ENCODE measurements at regions not wholly inside any gene's neighbourhood (a gene's known extent, or its start where the extent isn't known, plus 50 kb on each side); places are given as distances from the start of the nearest gene placed in this dataset.

DNA sequence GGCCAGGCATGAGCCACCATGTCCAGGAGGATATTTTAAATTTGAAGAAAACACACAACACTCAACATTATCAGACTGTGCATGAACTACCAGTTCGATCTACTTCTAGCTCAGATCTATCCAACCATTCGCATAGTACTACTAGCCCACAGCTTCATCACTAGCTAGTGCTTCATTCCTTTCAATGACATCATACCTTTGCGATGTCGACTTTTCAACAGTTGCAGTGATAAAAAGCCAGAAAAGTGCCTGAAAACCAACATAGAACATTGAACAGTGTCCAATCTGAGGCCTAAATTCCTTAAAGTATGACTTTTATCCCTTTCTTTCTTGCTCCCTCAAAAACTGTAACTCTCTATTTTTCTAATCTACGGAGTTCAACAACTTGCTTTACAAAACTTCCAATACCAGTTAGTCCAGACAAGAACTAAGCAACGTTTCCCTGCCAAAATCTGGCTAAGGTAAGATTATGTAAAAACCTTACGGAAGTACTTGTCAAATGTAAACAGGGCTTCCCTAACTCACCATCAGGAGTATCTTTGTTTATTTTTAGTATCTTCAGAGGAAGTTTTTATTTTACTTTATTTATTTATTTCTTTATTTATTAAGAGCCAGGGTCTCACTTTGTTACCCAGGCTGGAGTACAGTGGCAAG, 434.0 kb upstream of the JARID2 start:
- no peak overlapping the region for H3K4me2 ChIP-seq (ENCODE audit: low read length)

DNA sequence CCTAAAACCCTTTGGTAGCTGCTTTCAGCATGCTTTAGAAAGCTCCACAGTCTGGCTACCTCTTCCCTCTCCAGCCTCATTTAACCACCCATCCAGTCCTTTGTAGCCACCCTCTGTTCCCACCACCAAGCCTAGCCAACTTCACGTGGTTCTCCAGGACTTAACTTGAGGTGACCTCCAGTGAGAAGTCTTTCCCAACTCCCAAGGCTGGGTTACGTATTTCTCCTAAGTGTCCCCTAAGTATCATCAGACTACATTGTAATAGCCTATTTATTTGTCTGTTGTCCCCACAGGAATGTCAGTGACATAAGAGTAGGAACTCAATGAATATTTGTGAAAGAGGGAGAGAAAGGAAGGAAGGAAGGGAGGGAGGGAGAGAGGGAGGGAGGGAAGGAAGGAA, 431.9 kb upstream of the JARID2 start:
- no peaks in the 10 kb centered on the region for H3K9me3 ChIP-seq (ENCODE audit: low read length)

More for the DNA sequence above, 434.0 kb upstream of the JARID2 start:
- H3F3A ChIP-seq (ENCODE audit: insufficient read depth, low read length, poor library complexity, severe bottlenecking), result no peaks in the 10 kb centered on the region
- H3K79me2 ChIP-seq (replicated peaks; ENCODE audit: insufficient read depth, low read length), result no peaks in the 10 kb centered on the region
- no peaks in the 10 kb centered on the region for H3K9me3 ChIP-seq (ENCODE audit: low read length)
- no peak overlapping the region for H3K4me3 ChIP-seq (ENCODE audit: low read length)
- H3K9me2 ChIP-seq (ENCODE audit: insufficient read depth, low read length), result no peaks in the 10 kb centered on the region
- TF ChIP-seq, protein P1, sequence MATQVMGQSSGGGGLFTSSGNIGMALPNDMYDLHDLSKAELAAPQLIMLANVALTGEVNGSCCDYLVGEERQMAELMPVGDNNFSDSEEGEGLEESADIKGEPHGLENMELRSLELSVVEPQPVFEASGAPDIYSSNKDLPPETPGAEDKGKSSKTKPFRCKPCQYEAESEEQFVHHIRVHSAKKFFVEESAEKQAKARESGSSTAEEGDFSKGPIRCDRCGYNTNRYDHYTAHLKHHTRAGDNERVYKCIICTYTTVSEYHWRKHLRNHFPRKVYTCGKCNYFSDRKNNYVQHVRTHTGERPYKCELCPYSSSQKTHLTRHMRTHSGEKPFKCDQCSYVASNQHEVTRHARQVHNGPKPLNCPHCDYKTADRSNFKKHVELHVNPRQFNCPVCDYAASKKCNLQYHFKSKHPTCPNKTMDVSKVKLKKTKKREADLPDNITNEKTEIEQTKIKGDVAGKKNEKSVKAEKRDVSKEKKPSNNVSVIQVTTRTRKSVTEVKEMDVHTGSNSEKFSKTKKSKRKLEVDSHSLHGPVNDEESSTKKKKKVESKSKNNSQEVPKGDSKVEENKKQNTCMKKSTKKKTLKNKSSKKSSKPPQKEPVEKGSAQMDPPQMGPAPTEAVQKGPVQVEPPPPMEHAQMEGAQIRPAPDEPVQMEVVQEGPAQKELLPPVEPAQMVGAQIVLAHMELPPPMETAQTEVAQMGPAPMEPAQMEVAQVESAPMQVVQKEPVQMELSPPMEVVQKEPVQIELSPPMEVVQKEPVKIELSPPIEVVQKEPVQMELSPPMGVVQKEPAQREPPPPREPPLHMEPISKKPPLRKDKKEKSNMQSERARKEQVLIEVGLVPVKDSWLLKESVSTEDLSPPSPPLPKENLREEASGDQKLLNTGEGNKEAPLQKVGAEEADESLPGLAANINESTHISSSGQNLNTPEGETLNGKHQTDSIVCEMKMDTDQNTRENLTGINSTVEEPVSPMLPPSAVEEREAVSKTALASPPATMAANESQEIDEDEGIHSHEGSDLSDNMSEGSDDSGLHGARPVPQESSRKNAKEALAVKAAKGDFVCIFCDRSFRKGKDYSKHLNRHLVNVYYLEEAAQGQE (IDR thresholded peaks at IDR 0.05; ENCODE audit: borderline replicate concordance), result no peak
- TF ChIP-seq SMC3 (conservative IDR thresholded peaks at IDR 0.05; ENCODE audit: poor library complexity) (no peak), EP300 (conservative IDR thresholded peaks at IDR 0.05; ENCODE audit: poor library complexity, severe bottlenecking) (no peak), POLR2AphosphoS5 (IDR thresholded peaks at IDR 0.05) (no peak), RAD21 (conservative IDR thresholded peaks at IDR 0.05) (no peak), MXI1 (conservative IDR thresholded peaks at IDR 0.05; ENCODE audit: poor library complexity, severe bottlenecking) (no peak), EZH2 (IDR thresholded peaks at IDR 0.05; ENCODE audit: borderline replicate concordance, insufficient read depth, low read length, poor library complexity, severe bottlenecking) (no peak)
- no peak overlapping the region for H2AFZ ChIP-seq (ENCODE audit: low read depth, low read length)
- no peaks in the 10 kb centered on the region for H3K27me3 ChIP-seq (ENCODE audit: insufficient read depth, low read depth, low read length)
- H3K36me3 ChIP-seq (ENCODE audit: insufficient read depth, low read length), result no peaks in the 10 kb centered on the region
- no peaks in the 10 kb centered on the region for H4K20me1 ChIP-seq (ENCODE audit: insufficient read depth)
- H3K9ac ChIP-seq (ENCODE audit: low read length), result no peak overlapping the region
- no peak overlapping the region for H3K27ac ChIP-seq (ENCODE audit: low read length)

More for the DNA sequence above, 431.9 kb upstream of the JARID2 start:
- Histone ChIP-seq H3K9me2 (ENCODE audit: insufficient read depth, low read length) (no peaks in the 10 kb centered on the region), H3F3A (ENCODE audit: insufficient read depth, low read length, poor library complexity, severe bottlenecking) (no peaks in the 10 kb centered on the region), H3K79me2 (replicated peaks; ENCODE audit: insufficient read depth, low read length) (no peaks in the 10 kb centered on the region), H3K4me2 (ENCODE audit: low read length) (no peak overlapping the region), H3K9ac (ENCODE audit: low read length) (no peak overlapping the region), H3K27me3 (ENCODE audit: insufficient read depth, low read depth, low read length) (no peaks in the 10 kb centered on the region), H3K36me3 (ENCODE audit: insufficient read depth, low read length) (no peaks in the 10 kb centered on the region), H4K20me1 (ENCODE audit: insufficient read depth) (no peaks in the 10 kb centered on the region), H2AFZ (ENCODE audit: low read depth, low read length) (no peak overlapping the region), H3K4me3 (ENCODE audit: low read length) (no peak overlapping the region), H3K27ac (ENCODE audit: low read length) (no peak overlapping the region)
- TF ChIP-seq SMC3 (conservative IDR thresholded peaks at IDR 0.05; ENCODE audit: poor library complexity) (no peak), EP300 (conservative IDR thresholded peaks at IDR 0.05; ENCODE audit: poor library complexity, severe bottlenecking) (no peak), POLR2AphosphoS5 (IDR thresholded peaks at IDR 0.05) (no peak), CTCF (IDR thresholded peaks at IDR 0.05; ENCODE audit: poor library complexity, severe bottlenecking) (no peak), EZH2 (IDR thresholded peaks at IDR 0.05; ENCODE audit: borderline replicate concordance, insufficient read depth, low read length, poor library complexity, severe bottlenecking) (no peak), MXI1 (conservative IDR thresholded peaks at IDR 0.05; ENCODE audit: poor library complexity, severe bottlenecking) (no peak), RAD21 (conservative IDR thresholded peaks at IDR 0.05) (no peak), TAF1 (IDR thresholded peaks at IDR 0.05; ENCODE audit: low read depth) (no peak)
- TF ChIP-seq, protein P1 (IDR thresholded peaks at IDR 0.05; ENCODE audit: borderline replicate concordance), result no peak
